NCI-H1105 (cell line): ENCODE measurements at regions not wholly inside any gene's neighbourhood (a gene's known extent, or its start where the extent isn't known, plus 50 kb on each side); places are given as distances from the start of the nearest gene placed in this dataset.

Source experiments
- DNase-seq: peaks from one replicate; lab custom pipeline; 2025; lab: John Stamatoyannopoulos, UW

DNA sequence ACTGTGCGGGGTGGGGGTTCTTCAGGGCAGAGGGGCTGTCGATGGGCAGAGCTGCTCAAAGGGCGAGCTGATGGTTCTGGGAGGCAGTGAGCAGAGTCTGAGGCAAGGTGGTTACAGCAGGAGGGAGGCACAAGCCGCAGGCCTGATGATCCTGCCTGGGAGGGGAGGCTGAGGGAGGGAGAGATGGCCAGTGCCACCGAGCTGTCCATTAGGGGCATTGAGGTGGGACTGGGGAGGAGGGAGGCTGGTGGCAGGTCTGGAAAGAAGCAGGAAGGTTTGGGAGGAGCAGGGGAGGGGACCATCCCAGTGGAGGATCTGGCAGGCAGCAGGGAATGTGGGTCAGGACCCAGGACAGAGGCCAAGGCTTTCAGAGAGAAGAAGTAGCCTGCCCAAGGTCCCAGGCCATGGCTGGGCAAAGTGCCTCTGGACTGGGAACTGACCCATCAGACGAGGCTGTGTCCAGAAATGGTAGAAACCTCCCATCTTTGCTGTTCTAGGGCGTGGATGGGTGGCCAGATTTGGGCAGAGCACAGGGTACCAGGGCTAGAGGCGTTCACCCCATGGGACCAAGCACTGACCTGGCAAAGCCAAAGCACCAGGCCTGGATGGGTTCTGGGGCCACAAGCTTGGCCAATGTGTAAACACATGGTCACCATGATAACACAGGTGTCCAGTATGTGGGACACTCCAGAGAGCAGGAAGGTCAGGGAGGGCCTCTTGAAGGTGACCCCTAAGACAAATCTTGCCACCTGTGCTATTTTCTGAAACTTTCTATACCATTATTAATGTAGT is 55.5 kb downstream of the INHBB start:
- no peak for DNase-seq

DNA sequence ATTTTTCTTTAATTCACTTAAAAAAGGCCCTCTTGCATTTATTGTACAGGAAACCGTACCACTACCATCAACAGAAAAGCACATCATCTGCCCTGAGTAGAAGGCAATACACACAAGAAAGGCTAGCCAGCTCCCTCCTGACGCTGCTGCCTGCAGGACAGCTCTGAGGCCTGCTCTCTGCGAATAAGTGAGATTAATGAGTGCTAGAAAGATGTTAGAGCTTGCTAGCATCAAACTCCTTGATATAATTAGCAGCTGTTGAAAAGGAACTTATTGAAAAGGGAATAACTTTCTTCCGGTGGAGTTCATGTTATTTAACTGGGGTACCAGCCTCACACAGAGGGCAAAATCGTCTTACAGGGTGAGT is 56.1 kb downstream of the INHBB start:
- no peak for DNase-seq

DNA sequence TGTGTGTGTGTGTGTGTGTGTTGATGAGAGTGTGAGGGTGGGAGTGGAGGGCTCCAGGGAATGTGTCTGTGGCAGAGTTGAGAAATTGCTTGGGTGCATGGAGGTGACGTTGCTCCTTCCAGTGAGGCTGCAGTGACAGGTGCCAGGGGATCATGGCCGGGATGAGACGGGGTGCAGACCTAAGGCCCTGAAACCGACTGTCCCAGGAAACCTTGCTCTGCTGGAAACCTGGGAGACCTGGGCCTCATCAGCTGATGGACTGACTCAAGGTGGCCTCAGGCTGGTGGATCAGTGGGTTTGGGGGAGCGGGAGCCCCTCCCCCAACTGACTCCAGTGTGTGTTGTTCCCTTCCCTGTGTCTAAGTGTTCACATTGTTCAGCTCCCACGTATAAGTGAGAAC is 56.6 kb downstream of the INHBB start:
- DNase-seq, result no peak

DNA sequence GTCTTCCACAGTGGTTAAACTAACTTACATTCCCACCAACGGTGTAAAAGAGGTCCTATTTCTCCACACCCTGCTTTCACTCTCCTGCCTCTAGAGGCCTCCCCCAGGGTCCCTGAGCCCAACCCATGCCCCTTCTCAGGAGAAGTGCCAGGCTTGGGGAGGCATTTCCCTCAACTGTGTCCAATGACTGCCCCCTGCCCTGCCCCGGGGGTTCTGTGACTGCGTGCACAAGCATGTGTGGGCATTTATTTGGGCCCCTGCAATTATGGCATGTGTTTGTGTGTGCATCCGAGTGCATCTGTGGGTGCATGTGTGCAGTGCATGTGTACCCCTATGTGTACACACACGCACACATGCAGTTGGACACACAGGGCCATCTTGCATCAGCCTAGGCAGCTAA is 57.3 kb downstream of the INHBB start:
- DNase-seq, result no peak

DNA sequence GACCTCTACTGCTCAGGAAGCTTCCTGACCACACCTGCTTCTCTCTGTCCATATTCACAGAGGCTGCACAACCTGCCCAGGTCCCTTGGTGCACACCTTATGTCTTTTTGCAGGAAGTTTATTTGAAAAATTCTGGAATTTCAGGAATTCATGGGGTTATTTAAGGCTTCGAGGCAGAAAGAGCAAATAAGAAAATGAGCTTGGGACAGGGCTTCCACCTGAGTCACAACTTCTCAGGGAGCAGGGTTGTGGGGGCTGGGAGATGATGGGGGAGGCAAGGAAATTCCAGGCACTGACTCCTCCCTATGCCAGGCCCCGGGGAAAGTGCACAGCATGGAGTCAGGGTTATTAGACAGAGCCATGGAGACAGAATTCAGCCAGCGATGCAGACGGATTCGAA is 57.7 kb downstream of the INHBB start:
- no peak for DNase-seq

DNA sequence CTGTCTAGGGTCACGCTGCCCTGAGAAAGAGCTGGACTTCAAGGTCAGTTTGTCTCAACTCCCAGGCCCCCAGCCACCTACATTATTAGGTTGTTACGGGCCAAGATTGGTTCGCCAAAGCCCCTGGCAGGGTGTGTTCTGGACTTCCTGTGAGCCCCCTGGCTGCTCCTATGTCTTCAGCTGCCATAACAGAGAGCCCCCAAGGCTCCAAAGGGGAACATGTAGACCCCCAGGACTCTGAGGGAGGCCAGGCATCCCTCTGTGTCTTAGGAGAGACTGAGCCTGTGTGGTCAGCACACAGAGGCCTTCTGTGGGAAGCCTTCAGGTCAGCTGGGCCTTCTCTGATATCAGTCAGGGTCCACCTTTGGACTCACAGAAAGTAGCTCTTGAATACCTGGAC is 58.3 kb downstream of the INHBB start:
- DNase-seq, result no peak

DNA sequence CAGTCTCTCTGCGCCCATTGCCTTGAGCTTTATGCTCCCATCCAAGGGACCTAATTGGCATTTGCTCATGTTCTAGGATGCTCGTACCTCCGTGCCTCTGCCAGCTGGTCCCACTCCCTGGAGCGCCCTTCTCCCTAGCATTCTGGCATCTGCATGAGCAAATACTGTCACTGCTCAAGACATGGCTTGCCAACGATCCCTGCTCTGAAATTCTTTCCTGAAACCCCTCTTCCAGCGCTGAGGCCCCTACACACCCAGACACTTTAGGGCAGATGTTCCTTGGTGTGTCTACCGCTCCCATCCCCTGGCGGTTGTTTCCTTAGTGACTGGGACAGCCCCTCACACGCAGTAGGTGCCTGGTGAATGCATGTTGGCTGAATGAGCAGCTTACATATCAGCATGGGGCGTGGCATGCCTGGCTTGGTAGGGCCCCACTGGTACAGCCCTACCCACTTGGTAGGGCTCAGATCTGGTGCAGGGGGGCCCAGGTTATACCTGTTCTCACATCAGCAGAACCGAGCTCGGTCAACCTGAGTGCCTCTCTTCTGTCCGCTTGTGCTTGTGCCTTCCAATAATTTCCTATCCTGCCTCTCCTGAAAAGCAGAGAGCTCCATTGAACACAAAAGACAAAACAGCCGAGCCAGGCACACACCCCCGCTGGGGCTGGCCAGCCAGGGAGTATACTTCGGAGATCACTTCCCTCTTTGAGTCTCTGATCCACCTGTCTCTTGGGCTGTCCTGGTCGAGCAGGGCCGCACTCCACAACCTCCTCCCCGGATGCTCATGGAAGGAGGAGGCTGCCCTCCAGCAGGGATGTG is 59.2 kb downstream of the INHBB start:
- no peak for DNase-seq

DNA sequence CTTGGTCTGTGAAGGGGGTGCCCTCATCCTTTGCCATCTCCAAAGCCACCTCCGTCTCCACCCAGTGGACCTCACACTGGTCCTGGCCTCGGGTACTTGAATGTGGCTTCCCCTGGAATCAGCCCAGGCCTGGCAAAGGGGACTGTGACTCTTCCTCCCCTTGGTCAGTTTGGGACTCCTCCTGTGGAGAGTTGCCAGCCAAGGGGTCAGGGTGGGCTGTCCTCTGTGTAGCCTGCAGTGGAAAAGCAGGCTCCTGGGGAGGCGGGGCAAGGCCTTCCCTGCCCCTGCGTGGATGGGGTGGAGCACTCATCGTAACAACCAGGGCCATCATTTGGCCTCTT is 59.8 kb downstream of the INHBB start:
- no peak for DNase-seq

DNA sequence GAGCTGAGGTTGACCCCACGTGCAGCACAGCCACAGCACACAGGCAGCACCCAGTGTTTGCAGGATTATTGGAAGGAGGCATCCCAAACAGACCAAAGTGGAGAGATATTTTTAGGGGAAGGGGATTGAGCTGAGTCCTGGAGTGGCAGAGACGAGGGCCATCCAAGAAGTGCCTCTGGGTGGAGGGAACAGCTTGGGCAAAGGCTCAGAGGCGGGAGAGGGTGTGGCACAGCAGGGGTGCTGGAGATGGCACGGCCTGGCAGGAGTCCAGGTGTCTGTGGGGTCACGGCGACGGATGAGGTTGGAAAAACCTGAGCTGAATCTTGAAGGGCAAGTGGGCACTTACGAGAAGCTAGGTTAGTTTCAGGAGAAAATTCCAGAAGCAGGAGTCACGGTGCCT is 60.6 kb downstream of the INHBB start:
- DNase-seq, result no peak

DNA sequence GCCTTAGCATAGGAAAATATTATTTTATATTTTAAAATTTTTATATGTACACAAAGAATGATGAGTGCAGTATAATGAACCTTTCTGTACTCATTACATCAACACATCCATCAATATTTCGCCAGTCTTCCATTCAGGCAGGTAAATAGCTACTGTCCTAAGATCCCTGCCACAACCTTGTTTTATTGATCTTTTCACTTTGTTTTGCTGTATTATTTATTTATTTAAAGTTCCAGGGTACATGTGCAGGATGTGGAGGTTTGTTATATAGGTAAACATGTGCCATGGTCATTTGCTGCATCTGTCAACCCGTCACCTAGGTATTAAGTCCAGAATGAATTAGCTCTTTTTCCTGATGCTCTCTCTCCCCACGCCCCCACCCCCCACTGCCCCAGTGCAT is 64.6 kb downstream of the INHBB start:
- no peak for DNase-seq

DNA sequence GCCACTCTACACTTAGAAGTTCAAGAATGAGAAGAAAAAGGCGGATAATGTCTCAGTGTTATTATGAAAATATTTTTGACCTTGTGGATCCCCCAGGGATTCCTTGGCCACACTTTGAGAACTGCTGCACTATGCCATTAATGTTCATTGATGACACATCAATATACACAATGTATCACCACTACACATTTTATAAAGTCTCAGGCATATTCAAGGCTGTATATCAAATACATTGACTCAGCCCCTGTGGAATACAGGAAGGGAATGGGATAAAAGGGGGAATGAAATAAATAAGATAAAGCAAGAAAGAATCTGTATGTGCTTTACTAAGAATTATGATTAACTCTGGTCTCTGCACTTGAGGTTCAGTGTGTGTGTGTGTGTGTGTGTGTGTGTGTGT is 69.1 kb downstream of the INHBB start:
- DNase-seq, result no peak

DNA sequence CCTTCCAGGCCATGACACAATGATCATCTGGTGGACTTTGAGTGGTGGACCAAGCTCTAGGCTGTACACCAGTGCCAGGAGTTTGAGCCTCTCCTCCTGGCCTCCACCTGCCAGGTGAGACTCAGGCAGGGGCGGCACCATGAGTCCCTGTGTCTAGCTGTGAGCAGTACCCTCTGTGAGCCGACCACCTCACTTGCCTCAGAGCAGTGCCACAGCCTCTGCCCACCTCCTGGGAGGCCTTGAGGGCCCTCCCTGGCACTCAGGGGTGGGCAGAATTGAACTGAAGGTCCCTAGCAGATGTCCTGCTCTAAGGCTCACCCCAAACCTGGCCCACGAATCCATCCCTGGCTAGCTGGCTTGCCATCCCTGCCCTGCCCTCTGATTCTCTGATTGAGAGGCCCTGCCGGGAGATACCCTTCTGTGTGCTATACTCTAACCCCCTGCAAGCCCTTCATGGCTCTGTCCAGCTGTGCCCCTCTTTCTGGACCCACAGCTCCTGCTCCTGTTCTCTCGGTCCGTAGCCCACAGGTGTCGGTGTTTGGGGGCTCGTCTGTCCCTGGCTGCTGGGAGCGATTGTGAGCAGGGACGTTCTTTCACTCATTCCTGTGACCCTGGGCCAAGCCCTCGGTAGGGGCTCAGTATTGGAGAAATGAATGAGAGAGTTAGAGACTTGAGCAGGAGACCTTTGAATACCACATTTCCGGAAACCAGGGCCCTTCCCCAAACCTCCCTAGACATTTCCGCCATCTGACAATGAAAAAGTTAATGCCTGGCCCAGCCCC is 70.0 kb downstream of the INHBB start:
- DNase-seq, result no peak

DNA sequence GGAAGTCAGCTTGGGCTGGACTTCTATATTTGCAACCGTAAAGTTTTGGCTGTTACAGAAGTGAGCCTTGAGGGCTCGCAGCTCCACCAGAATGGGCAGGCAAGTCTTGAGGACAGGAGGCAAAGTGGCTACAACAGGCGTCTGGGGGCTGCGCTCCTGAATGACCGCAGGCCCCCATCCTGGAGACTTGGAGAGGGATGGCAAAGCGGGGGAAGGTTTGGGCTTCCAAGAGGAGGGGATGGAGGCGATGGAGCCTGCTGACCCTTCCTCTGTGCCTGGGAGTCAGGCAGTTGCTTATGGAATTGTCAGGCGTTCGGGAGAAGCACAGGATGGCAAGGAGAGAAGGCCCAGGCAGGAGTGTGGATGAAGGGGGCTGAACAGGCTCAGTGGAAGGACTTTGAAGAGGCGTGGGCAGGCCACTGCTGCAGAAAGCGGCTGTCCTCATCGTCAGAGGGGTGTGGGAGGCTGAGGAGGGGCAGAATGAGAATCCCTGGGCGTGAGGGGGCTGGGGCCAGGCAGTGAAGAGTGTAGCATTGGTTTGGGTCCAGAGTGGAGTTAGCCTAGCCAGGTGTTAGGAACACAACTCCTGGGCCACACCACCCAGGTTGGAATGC is 72.3 kb downstream of the INHBB start:
- no peak for DNase-seq

DNA sequence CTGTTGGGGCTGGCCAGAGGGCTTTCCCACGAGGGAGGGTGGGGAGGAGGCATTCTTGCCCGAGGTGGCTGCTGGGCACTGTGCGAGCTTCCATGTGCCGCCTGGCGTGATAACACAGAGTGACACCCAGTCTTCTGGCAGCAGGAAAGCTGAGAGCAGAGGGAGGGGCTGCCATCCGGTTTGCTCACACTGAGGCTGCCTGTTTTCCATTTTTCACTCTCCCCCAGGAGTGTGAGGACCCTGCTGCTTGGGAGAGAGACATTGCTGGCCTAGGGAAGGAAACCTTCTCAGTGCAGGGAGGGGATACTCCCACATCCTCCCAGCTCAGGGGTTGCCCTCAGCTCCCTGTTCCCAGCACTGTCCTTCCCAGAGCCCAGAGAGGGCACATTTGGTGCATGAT is 73.1 kb downstream of the INHBB start:
- DNase-seq, result no peak

DNA sequence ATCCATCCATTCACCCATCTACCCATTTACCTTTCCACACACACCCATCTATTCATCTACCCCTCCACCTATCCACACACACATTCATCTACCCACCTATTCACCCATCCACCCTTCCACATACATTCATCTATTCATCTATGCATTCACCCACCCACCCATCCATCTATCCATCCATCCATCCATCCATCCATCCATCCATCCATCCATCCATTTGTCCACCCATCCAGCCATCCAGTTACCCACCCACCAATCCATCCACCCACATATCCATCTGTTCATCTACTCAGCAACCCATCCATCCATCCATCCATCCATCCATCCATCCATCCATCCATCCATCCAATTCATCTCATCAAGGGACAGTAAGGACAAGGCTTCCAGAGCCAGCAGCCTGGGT is 74.0 kb downstream of the INHBB start:
- no peak for DNase-seq

DNA sequence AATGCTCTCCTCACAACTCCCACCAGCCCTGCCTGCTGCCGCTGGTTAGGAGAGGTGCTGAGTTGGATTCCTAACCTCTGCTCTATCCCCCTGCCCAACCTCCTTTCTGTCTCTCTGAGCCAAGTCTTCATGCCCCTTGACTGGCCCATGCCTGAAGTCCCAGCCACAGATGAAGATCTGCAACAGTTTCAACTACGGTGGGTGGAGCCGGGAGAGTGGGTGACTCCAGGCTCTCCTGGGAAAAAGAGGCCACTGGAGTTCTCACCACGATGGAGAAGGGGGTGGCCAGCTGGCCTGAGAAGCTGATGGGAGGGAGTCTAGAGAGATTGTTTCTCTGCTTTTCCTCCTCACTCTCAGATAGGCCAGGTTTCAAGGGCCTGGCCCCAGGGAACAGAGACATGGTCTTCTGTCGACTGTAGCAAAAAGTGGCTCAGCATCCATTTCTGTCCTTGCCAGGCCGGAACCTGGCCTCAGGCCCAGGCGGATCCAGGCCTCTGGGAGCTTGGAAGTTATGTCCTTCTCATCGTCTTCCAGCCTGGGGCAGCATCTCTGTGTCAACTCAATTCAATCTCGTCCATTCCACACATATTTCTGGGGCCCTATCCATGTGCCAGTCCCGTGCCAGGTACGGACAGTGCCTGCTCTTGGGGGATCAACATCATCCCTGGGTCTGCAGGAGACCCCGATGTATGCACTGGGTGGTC is 75.3 kb downstream of the INHBB start:
- no peak for DNase-seq

DNA sequence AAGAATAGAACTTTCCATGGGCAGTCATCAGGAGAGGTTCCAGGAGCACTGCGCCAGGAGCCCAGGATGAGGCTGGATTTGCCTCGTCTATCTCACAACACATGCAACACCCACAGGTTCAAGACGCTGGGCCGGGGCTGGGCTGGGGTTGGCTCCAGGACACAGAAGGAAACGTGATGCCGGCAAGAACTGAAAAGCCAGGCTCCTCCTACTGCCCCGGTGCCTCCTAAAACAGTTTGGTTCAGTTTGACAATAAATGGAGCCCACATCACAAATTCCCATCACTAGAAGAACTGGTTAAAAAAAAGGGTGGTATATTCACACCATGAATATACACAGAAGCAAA is 75.9 kb downstream of the INHBB start:
- DNase-seq, result no peak

DNA sequence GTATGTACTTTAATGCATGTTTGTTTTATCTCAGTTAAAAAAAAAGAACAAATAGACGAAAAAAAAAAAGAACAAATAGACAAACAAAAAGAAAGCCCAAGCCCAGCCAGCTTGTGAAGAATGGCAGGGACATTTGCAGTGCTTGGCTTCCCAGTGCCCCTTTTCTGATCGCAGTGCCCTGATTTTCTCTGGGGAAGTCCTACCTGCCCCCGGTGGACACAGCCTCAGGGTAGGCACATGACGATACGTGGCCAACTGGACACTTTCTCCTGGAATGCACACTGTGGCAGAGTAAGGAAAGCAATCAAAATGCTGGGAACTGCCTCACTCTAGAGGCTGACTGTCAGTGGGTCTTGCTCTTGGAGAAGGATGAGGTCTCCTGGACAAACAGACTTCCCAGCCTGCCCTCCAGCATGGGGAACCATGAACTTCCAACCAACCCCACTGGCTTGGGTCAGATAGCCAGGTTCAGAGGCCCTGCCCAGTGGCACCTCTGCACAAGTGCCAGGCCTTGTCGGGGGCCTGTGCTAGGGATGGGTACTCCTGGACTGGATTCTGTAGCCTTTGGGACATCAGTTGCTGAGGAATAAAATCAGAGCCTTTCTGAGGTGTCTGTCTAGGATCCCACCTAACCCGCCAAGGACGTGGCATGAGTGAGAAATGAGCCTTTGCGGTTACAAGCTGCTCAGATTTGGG is 76.7 kb downstream of the INHBB start:
- DNase-seq, result no peak

DNA sequence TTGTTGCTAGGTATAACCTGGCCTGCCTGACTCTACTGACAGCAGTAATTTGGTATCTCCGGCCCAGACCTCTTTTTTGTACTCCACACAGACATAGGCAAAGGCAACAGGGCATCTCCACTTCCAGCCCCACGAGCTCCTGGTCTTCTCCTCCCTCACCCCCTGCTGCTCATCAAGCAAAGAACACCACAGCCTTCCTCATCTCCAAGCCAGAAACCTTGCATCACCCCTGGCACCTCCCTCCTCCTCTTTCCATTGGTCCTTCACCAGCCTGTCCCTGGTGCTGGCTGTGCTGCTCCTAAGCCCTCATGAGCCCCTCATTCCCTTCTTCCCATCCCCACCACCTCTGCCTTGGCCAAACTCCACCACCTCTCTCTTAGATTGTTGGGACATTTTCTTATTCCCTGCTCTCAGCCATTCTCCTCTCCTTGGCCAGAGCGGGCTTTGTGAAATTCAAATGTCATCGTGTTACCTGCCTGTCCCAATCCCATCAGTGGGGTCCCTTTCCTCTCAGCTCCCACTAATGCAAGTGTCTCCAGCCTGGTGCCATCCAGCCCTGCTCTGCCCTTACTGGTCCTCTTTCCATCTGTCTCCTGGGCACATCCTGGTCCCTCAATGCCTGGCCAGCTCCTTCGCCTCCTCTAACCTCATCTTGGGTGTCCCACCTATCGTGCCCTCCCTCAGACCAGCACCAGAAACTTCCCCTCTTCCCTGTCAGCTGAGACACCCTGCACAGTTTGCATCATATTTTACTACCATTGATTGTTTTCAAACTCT is 77.4 kb downstream of the INHBB start:
- no peak for DNase-seq

DNA sequence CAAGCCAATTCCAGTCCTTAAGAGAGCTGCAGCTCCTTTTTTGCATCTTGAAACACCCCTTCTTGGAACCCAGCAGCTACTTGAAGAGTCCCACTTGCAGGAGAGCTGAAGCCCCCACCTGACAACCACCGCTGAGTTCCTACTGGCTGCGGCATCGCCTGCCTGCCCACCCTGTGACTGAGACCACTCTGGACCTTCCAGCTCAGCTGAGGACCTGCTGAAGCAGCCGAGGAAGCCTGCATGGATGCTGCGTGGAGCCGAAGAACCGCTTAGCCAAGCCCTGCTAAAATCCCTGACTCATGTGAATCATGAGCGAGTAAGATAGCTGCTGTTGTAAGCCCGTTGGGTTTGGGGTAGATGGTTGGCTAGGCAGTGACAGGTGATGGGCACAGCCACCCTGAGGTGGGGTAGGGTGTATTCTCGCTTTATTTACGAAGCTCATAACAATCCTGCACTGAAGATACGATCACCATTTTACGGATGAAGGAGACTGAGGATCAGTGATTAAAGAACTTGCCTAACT is 78.4 kb downstream of the INHBB start:
- no peak for DNase-seq
